ENCODE measurements at regions not wholly inside any gene's neighbourhood (a gene's known extent, or its start where the extent isn't known, plus 50 kb on each side); places are given as distances from the start of the nearest gene placed in this dataset.

- no peak for TF ChIP-seq EP300 (IDR thresholded peaks at IDR 0.05)
- no peak for TF ChIP-seq CTCF (IDR thresholded peaks at IDR 0.05)
Observed at GRCh38 chr19:32032561-32032960, 312.8 kb upstream of the ZNF507 start.

All from upper lobe of left lung (tissue), 4 donors.